ENCODE measurements at regions not wholly inside any gene's neighbourhood (a gene's known extent, or its start where the extent isn't known, plus 50 kb on each side); places are given as distances from the start of the nearest gene placed in this dataset.

DNA sequence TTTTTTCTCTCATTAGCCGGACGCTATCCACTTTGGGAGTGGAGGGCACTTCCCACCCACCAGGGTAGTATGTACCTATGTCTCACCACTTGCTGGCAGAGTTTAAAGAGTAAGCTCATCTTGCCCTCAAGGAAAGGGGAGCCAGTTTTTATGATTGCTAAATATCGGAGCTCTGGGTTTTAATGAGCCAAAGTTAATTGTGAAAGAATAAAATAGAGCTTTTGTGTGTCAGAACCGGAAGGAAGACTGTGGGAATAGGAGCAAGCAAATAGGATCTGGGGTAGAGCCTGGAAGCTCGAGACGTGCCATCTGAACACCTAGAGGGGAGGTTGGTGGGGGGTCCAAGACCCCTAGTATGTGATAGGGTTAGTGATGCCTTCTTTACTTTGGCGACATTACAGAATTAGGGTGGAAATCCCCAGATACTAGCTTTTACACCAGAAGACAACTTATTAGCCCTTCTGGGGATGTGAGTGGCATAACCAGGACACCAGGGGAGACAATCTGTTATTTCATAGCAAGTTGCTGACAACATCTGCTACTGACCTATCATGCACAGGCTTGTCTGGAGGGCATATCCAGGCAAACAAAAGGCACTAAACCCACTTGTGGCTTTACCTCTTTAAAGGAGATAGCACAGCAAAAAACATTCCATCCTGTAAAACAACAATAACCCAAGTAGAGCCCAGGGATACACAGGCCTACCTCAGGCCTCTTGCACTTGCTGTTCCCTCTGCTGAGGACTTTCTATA, 333.8 kb downstream of the ZNF621 start:
- DNase-seq, result no peak

DNA sequence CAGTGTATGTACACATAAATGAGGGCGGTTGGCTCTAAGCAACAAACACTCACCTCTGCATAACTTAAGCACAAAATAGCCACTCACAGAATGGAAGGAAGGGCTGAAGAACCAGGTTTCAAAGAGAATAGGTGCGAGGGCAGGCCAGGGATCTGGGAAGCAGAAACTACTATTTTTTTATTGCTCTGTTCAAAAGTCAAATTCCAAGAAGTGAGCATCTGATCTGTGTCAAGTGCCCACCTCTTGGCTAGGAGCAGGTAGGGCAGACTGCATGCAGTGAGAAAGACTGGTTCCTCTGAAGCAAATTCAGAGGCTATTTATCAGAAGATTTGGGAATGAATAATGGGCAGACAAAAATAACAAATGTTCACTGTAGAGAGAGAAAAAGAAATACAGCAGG, 336.4 kb upstream of the CTNNB1 start:
- no peak for DNase-seq

- DNase-seq, result no peak
Measured at GRCh38 chr3:40864146-40864782, 335.0 kb upstream of the CTNNB1 start.

DNA sequence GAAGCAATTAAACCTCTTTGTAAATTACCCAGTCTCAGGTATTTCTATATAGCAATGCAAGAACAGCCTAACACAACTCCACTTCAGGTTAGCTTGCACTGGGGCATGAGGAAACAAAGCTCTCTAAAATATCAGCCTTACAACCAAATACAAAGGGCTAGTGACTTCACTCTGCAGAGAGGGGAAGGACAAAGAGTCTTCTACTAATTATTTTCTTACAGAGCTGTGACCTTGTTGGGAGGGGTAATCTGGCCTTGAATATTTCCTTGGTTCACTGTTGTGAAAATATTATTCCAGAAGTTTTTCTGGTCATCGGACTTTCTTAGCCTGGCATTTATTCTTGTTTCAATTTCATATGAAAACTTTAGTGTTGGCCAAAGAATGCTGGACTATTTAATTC, 334.4 kb upstream of the CTNNB1 start:
- DNase-seq, result no peak

DNA sequence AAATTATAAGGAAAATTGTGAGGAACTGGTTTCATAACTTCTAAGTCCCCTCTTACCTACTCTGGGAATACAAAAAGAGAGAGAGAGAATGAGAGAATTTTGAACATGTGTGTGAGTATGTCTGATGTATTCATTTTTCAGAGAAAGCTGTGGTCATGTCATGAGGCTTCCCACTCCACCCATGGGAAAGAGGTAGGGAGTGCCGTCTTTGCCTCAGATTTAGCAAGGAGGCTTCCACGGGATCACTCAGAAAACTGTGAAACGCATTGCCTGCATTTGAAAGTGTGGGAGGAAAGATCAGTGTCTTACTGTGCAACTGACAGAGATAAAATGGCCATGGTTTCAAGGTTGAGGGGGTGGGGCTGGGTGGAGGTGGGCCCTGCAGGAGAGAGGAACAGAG, 331.5 kb upstream of the CTNNB1 start:
- no peak for DNase-seq

DNA sequence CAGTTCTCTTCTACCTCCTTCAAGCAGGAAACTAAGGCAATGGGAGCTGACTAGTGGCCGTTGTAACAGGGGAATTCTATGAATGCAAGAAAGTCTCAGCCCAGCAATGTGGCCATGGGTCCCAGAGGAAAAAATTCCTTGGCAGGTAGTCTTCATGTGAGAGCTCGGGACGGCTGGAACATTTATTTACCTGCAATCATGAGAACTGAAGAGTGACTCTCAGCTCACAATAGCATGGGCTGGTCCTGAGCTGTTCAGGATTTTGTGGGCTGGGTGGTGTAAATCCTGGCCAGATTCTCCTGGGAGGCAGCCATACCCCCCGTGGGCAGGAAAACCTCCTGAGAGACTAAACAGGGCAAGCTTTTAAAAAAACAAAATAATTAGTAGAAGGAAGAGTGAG, 330.3 kb upstream of the CTNNB1 start:
- no peak for DNase-seq

- DNase-seq, result no peak
Measured at GRCh38 chr3:40869939-40870338, 329.4 kb upstream of the CTNNB1 start.

GRCh38 chr3:40871394-40871793, 327.9 kb upstream of the CTNNB1 start:
- DNase-seq, result no peak

- DNase-seq, result no peak
Measured at GRCh38 chr3:40872258-40872920, 326.9 kb upstream of the CTNNB1 start.

DNA sequence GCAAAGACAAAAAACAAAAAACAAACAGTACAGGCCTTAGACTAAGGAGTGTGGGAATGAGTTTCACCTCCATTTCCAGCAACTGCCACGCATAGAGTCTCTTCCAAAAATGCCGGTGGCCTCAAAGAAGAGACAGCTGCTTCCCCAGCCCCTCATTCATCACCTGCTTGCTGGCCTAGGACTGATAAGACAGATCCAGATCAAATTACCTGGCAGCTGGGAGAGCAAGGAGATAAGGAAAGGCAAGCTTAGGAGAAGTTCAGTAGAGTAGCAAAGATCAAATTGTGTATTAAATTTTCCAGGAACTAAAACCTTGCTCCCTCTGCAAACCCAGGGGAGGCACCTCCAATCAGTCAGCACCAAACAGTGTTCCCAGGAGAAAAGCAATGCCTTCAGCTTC, 325.8 kb upstream of the CTNNB1 start:
- DNase-seq, result no peak

DNA sequence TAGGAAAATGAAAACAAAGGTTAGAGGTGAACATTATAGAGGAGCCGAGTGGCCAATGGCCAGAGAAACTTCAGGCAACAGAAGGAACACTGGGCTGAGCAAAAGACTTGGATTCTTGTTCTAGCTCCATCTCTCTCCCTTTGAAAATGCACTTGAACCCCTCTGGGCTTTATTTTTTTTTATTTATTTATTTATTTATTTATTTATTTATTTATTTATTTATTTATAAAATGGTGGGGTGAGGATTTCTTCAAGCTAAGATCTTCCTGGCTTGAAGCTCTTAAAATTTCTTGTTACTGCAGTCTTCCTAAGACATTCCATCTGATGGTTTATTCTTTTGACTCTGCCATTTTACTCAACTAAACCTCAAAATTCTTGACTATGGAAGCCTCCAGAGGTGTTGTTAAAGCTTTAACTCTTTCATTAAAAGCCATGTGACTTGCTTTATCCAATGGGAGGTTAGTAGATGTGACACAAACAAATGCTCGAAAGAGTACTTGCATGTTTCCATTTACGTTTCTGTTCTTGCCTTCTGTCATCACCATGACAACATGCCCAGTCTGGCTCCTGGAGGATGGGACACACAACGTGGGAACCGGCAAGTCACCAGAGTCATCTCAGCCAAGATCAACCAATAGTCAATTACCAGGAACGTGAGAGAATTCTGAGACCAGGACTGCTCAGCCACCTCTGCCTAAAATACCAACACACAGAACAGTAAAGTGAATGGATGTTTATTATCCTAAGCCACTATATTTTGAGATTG, 325.2 kb upstream of the CTNNB1 start:
- DNase-seq, result no peak

GRCh38 chr3:40875581-40875980, 323.7 kb upstream of the CTNNB1 start:
- DNase-seq, result no peak

- no peak for DNase-seq
Measured at GRCh38 chr3:40876009-40876408, 323.3 kb upstream of the CTNNB1 start.

GRCh38 chr3:40876496-40876895, 322.8 kb upstream of the CTNNB1 start:
- no peak for DNase-seq

- DNase-seq, result peak; percentile 43
Measured at GRCh38 chr3:40877631-40878463, 321.5 kb upstream of the CTNNB1 start.

- no peak for DNase-seq
Measured at GRCh38 chr3:40878464-40878905, 320.8 kb upstream of the CTNNB1 start.

GRCh38 chr3:40885430-40885829, 313.9 kb upstream of the CTNNB1 start:
- no peak for DNase-seq

- no peak for DNase-seq
Measured at GRCh38 chr3:40886660-40887425, 312.5 kb upstream of the CTNNB1 start.

- no peak for DNase-seq
Measured at GRCh38 chr3:40891186-40891585, 308.1 kb upstream of the CTNNB1 start.

GRCh38 chr3:40895109-40895508, 304.2 kb upstream of the CTNNB1 start:
- DNase-seq, result no peak

DNA sequence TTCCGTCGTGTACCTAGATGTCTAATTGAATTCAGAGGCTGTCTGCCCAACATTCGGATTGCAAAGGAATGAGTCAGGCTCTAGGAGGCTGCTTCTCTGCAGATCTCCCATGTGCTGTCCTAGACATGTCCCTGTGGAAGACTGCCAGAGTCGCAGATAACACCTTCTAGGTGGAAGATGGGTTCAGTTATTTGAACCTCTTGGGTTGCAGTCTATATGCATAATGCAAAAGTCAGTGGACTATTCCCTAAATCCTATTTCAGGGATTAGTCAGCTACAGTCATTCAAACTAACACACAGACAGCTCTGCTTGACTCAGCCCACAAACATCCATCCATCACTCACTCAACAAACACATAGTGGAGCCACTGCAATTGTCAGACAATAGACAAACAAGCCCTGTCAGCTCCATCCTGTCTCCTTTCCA, 300.0 kb upstream of the CTNNB1 start:
- DNase-seq, result no peak

Data from occipital lobe (tissue), 1 donor.